ENCODE measurements at regions not wholly inside any gene's neighbourhood (a gene's known extent, or its start where the extent isn't known, plus 50 kb on each side); places are given as distances from the start of the nearest gene placed in this dataset.
"Not testable (repeated sequence)": the region's sequence is repeated elsewhere in the genome, so short reads cannot be mapped to it uniquely, and the experiment has no call there.

DNA sequence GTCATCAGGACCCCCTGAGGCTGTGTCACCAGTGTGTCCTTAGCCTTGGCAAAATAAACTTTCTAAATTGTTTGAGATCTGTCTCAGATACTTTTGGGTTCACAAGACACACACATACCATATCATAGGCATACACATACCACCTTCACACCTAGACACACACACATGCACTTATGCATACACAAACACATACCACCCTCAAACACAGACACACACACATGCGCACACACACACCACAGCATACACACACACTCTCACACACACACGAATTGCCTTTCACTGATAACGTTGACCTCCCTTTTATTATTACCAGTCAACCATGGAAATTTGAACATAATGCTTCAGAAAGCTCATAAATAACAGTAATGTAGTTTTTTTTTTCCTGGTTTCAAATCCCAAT is 108.6 kb upstream of the MYLIP start:
- no peak for DNase-seq
- intact Hi-C loops (cut with DNase I; ENCODE audit: low total_unique reads) = no loop called here
- H3K27me3 ChIP-seq = no peaks in the 10 kb centered on the region
- WGBS, 5 donors = 84 to 87% (median 87%) methylated on average over 3 of the region's 3 CpGs
- no peaks in the 10 kb centered on the region for H3K36me3 ChIP-seq
- H3K27ac ChIP-seq = no peak overlapping the region
- TF ChIP-seq EP300 (IDR thresholded peaks at IDR 0.05) (no peak), CTCF (IDR thresholded peaks at IDR 0.05) (no peak), POLR2A (IDR thresholded peaks at IDR 0.05) (no peak), POLR2AphosphoS5 (IDR thresholded peaks at IDR 0.05) (no peak)
- no peaks in the 10 kb centered on the region for H3K4me1 ChIP-seq
- H3K9me3 ChIP-seq = no peaks in the 10 kb centered on the region
- no peak overlapping the region for H3K4me3 ChIP-seq

DNA sequence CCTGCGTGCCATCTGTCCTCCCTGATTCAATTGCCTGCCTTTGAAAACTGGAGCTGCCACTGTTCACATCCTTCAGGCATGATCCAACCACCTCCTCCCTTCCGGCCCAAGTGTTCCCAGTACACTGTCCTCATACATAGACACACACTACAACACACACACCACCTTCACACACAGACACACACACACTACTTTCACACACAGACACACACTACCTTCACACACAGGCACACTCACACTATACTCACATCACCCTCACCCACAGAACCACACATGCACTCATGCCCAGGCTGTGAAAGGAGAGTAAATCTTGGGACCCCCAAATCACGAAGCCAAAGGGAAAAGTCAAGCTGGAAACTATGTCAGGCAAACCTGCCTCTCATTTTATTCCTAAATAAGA is 109.4 kb upstream of the MYLIP start:
- intact Hi-C loops (cut with DNase I; ENCODE audit: low total_unique reads) = no loop called here
- WGBS, 5 donors = 87 to 91% (median 89%) methylated on average over 3 of the region's 3 CpGs
- DNase-seq = no peak
- Histone ChIP-seq H3K9me3 (no peaks in the 10 kb centered on the region), H3K27me3 (no peaks in the 10 kb centered on the region), H3K36me3 (no peaks in the 10 kb centered on the region), H3K27ac (no peak overlapping the region), H3K4me3 (no peak overlapping the region), H3K4me1 (no peaks in the 10 kb centered on the region)
- TF ChIP-seq CTCF (IDR thresholded peaks at IDR 0.05) = no peak
- no peak for TF ChIP-seq EP300 (IDR thresholded peaks at IDR 0.05)
- TF ChIP-seq POLR2A (IDR thresholded peaks at IDR 0.05) = no peak
- TF ChIP-seq POLR2AphosphoS5 (IDR thresholded peaks at IDR 0.05) = no peak

GRCh38 chr6:16018626-16019025 is 110.3 kb upstream of the MYLIP start:
- Histone ChIP-seq H3K4me3 (no peak overlapping the region), H3K27ac (no peak overlapping the region), H3K4me1 (no peaks in the 10 kb centered on the region), H3K27me3 (no peaks in the 10 kb centered on the region), H3K36me3 (no peaks in the 10 kb centered on the region), H3K9me3 (no peaks in the 10 kb centered on the region)
- TF ChIP-seq EP300 (IDR thresholded peaks at IDR 0.05) = no peak
- TF ChIP-seq POLR2AphosphoS5 (IDR thresholded peaks at IDR 0.05) = no peak
- TF ChIP-seq POLR2A (IDR thresholded peaks at IDR 0.05) = no peak
- no peak for TF ChIP-seq CTCF (IDR thresholded peaks at IDR 0.05)
- intact Hi-C loops (cut with DNase I; ENCODE audit: low total_unique reads) = no loop called here
- 92 to 98% (median 96%) methylated on average over 4 of the region's 4 CpGs for WGBS, 5 donors
- DNase-seq = no peak

DNA sequence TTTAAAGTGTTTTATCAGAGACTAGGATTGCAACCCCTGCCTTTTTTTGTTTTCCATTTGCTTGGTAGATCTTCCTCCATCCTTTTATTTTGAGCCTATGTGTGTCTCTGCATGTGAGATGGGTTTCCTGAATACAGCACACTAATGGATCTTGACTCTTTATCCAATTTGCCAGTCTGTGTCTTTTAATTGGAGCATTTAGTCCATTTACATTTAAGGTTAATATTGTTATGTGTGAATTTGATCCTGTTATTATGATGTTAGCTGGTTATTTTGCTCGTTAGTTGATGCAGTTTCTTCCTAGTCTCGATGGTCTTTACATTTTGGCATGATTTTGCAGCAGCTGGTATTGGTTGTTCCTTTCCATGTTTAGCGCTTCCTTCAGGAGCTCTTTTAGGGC is 114.6 kb upstream of the MYLIP start:
- H3K9me3 ChIP-seq; H3K27ac ChIP-seq; H3K27me3 ChIP-seq; H3K36me3 ChIP-seq; DNase-seq; intact Hi-C loops (cut with DNase I; ENCODE audit: low total_unique reads); H3K4me1 ChIP-seq; H3K4me3 ChIP-seq: not testable (repeated sequence)
- WGBS, 5 donors = 79 to 91% (median 81%) methylated on average over 1 to 3 of the region's 3 CpGs; no CpG with 5 or more reads in 1 of the 5 donors

GRCh38 chr6:16007146-16007545 is 121.7 kb upstream of the MYLIP start:
- TF ChIP-seq EP300 (IDR thresholded peaks at IDR 0.05) (no peak), POLR2A (IDR thresholded peaks at IDR 0.05) (no peak), POLR2AphosphoS5 (IDR thresholded peaks at IDR 0.05) (no peak), CTCF (IDR thresholded peaks at IDR 0.05) (no peak)
- Histone ChIP-seq H3K4me1 (no peaks in the 10 kb centered on the region), H3K9me3 (no peaks in the 10 kb centered on the region), H3K36me3 (no peaks in the 10 kb centered on the region), H3K4me3 (no peak overlapping the region), H3K27me3 (no peaks in the 10 kb centered on the region), H3K27ac (no peak overlapping the region)
- intact Hi-C loops (cut with DNase I; ENCODE audit: low total_unique reads) = no loop called here
- 46 to 79% (median 51%) methylated on average over 3 of the region's 3 CpGs for WGBS, 5 donors
- no peak for DNase-seq

All from stomach (tissue), 8 donors.